Astrocyte (in vitro differentiated cells and primary cell): ENCODE measurements at regions not wholly inside any gene's neighbourhood (a gene's known extent, or its start where the extent isn't known, plus 50 kb on each side); places are given as distances from the start of the nearest gene placed in this dataset.

Experiments used
- DNase-seq: peaks from one replicate; pipeline ENCODE4 v3.0.0-alpha.2; 2010; ENCODE audit warnings: low read depth
- FAIRE-seq: peaks from 2 replicates; lab custom pipeline; 2011; peaks lifted over from hg19 to GRCh38; lab: Jason Lieb, UNC
- H2AFZ ChIP-seq: 2 replicates; pipeline ENCODE4 v1.6.0; 2012; ENCODE audit warnings: low read depth, low read length, inconsistent platforms
- H3K27ac ChIP-seq: 2 replicates; pipeline ENCODE4 v1.5.1; 2011; ENCODE audit warnings: low read depth, low read length, inconsistent platforms
- H3K27me3 ChIP-seq: 2 replicates; pipeline ENCODE4 v1.6.0; 2011; ENCODE audit warnings: low read length, inconsistent platforms; ENCODE audit not compliant: insufficient read depth
- H3K36me3 ChIP-seq: 2 replicates; pipeline ENCODE4 v1.5.1; 2011; ENCODE audit warnings: low read length, inconsistent platforms; ENCODE audit not compliant: insufficient read depth
- H3K4me1 ChIP-seq: 2 replicates; pipeline ENCODE4 v1.5.1; 2011; ENCODE audit warnings: low read length, inconsistent platforms; ENCODE audit not compliant: insufficient read depth
- H3K4me2 ChIP-seq: 2 replicates; pipeline ENCODE4 v1.6.0; 2012; ENCODE audit warnings: low read length, inconsistent platforms
- H3K4me3 ChIP-seq: 2 replicates; pipeline ENCODE4 v1.5.1; 2011; ENCODE audit warnings: low read depth, mild to moderate bottlenecking, low read length, inconsistent platforms; ENCODE audit not compliant: insufficient read depth
- H3K79me2 ChIP-seq: 2 replicates; pipeline ENCODE4 v1.6.0; 2012; ENCODE audit warnings: mild to moderate bottlenecking, low read length, inconsistent platforms; ENCODE audit not compliant: insufficient read depth
- H3K9ac ChIP-seq: 2 replicates; pipeline ENCODE4 v1.6.0; 2012; ENCODE audit warnings: mild to moderate bottlenecking, low read length, inconsistent platforms
- H3K9me3 ChIP-seq: 2 replicates; pipeline ENCODE4 v1.5.1; 2012; ENCODE audit warnings: low read depth, mild to moderate bottlenecking, low read length, inconsistent platforms; ENCODE audit not compliant: insufficient read depth
- H4K20me1 ChIP-seq: 2 replicates; pipeline ENCODE4 v1.6.0; 2012; ENCODE audit warnings: low read length, inconsistent platforms; ENCODE audit not compliant: insufficient read depth
- H3K27ac Mint-ChIP-seq: one replicate; pipeline ENCODE4 v1.8.0; 2021; ENCODE audit warnings: mild to moderate bottlenecking, mixed read lengths; ENCODE audit not compliant: unreplicated experiment
- H3K27me3 Mint-ChIP-seq: one replicate; pipeline ENCODE4 v1.8.0; 2021; ENCODE audit warnings: low read depth, mixed read lengths; ENCODE audit not compliant: unreplicated experiment
- H3K36me3 Mint-ChIP-seq: one replicate; pipeline ENCODE4 v1.8.0; 2021; ENCODE audit warnings: low read depth, mixed read lengths; ENCODE audit not compliant: unreplicated experiment
- H3K4me1 Mint-ChIP-seq: one replicate; pipeline ENCODE4 v1.8.0; 2021; ENCODE audit warnings: low read depth, mixed read lengths; ENCODE audit not compliant: unreplicated experiment
- H3K4me3 Mint-ChIP-seq: one replicate; pipeline ENCODE4 v1.8.0; 2021; ENCODE audit warnings: mild to moderate bottlenecking, moderate library complexity, mixed read lengths; ENCODE audit not compliant: unreplicated experiment
- H3K9me3 Mint-ChIP-seq: one replicate; pipeline ENCODE4 v1.8.0; 2021; ENCODE audit warnings: mild to moderate bottlenecking, mixed read lengths; ENCODE audit not compliant: unreplicated experiment
- CTCF ChIP-seq: IDR thresholded peaks from 2 replicates; pipeline ENCODE4 v1.5.1; 2011; ENCODE audit warnings: low read depth, mild to moderate bottlenecking, inconsistent platforms, low read length, moderate library complexity; ENCODE audit not compliant: insufficient read depth
- EZH2 ChIP-seq: IDR thresholded peaks from 2 replicates; pipeline ENCODE4 v1.6.1; 2012; ENCODE audit warnings: mild to moderate bottlenecking, low read length, inconsistent platforms; ENCODE audit not compliant: insufficient read depth

DNA sequence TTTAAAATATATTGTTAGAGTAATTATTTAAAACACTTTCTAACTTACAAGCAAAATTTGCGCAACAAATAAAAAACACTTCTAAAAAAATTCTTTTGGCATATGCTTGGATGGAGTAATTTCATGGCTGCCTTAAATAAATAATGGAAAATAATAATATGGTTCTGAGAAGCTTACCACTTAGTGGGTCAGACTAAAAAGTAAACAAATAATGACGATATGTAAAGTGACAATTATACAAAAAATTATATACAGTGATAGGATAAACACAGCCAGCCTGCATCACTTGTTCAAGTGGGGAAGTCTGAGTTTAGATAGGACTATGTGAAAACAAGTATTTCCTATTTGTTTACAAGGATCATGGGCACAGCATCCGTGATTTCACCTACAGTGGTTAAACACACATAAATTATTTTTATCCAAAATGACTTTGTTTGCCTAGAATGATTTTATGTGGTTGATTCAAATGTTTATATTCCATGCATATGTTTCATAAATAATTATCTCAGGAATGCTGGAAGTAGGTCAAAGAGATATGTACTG lies 141.7 kb upstream of the SEMA3D start:
- Histone ChIP-seq H3K4me3 (no peak overlapping the region), H2AFZ (no peak overlapping the region), H3K4me1 (no peaks in the 10 kb centered on the region), H4K20me1 (no peaks in the 10 kb centered on the region), H3K9ac (no peak overlapping the region), H3K27ac (no peak overlapping the region), H3K36me3 (no peaks in the 10 kb centered on the region), H3K27me3 (no peaks in the 10 kb centered on the region), H3K79me2 (no peaks in the 10 kb centered on the region), H3K4me2 (no peak overlapping the region), H3K9me3 (no peaks in the 10 kb centered on the region)
- Mint-ChIP-seq H3K36me3 (no peaks in the 10 kb centered on the region), H3K4me1 (no peaks in the 10 kb centered on the region), H3K27me3 (no peaks in the 10 kb centered on the region), H3K27ac (no peak overlapping the region), H3K4me3 (no peak overlapping the region), H3K9me3 (no peaks in the 10 kb centered on the region)
- no peak for TF ChIP-seq CTCF
- TF ChIP-seq EZH2, result no peak
- DNase-seq, result no peak
- FAIRE-seq, result no peak

GRCh38 chr7:85324145-85324799 lies 137.4 kb upstream of the SEMA3D start:
- H3K27ac Mint-ChIP-seq, result no peak overlapping the region
- Histone ChIP-seq H3K9ac (no peak overlapping the region), H3K9me3 (no peaks in the 10 kb centered on the region), H3K36me3 (no peaks in the 10 kb centered on the region), H2AFZ (no peak overlapping the region), H3K27ac (no peak overlapping the region), H3K4me1 (no peaks in the 10 kb centered on the region), H3K79me2 (no peaks in the 10 kb centered on the region), H3K4me3 (no peak overlapping the region), H3K4me2 (no peak overlapping the region), H3K27me3 (no peaks in the 10 kb centered on the region), H4K20me1 (no peaks in the 10 kb centered on the region)
- no peaks in the 10 kb centered on the region for H3K9me3 Mint-ChIP-seq
- no peaks in the 10 kb centered on the region for H3K36me3 Mint-ChIP-seq
- no peaks in the 10 kb centered on the region for H3K27me3 Mint-ChIP-seq
- DNase-seq (no peak), FAIRE-seq (no peak)
- TF ChIP-seq EZH2, result no peak
- no peak for TF ChIP-seq CTCF
- H3K4me1 Mint-ChIP-seq, result no peaks in the 10 kb centered on the region
- no peak overlapping the region for H3K4me3 Mint-ChIP-seq

- Histone ChIP-seq H3K27ac (no peak overlapping the region), H3K9ac (no peak overlapping the region), H3K9me3 (no peaks in the 10 kb centered on the region), H3K4me2 (no peak overlapping the region), H3K4me1 (no peaks in the 10 kb centered on the region), H3K4me3 (no peak overlapping the region), H3K79me2 (no peaks in the 10 kb centered on the region), H2AFZ (no peak overlapping the region), H3K27me3 (no peaks in the 10 kb centered on the region), H3K36me3 (no peaks in the 10 kb centered on the region), H4K20me1 (no peaks in the 10 kb centered on the region)
- no peaks in the 10 kb centered on the region for H3K4me1 Mint-ChIP-seq
- no peaks in the 10 kb centered on the region for H3K27me3 Mint-ChIP-seq
- H3K36me3 Mint-ChIP-seq, result no peaks in the 10 kb centered on the region
- FAIRE-seq (no peak), DNase-seq (no peak)
- H3K27ac Mint-ChIP-seq, result no peak overlapping the region
- no peak for TF ChIP-seq EZH2
- no peak for TF ChIP-seq CTCF
- H3K9me3 Mint-ChIP-seq, result no peaks in the 10 kb centered on the region
- H3K4me3 Mint-ChIP-seq, result no peak overlapping the region
Observed at GRCh38 chr7:85322252-85322651, 135.4 kb upstream of the SEMA3D start.
